C4-2B (cell line): ENCODE measurements at regions not wholly inside any gene's neighbourhood (a gene's known extent, or its start where the extent isn't known, plus 50 kb on each side); places are given as distances from the start of the nearest gene placed in this dataset.

Experiments
- CTCF ChIP-seq: fragments of 450-650 bp; conservative IDR thresholded peaks from 2 replicates; pipeline ENCODE4 v1.5.1; 2017; ENCODE audit warnings: mild to moderate bottlenecking
- ZFX ChIP-seq: fragments of 450-650 bp; IDR thresholded peaks from 2 replicates; pipeline ENCODE4 v1.6.1; 2017

GRCh38 chr1:208979776-208980175 lies 603.7 kb upstream of the CAMK1G start:
- no peak for TF ChIP-seq CTCF
- no peak for TF ChIP-seq ZFX
